CD1c-positive myeloid dendritic cell (primary cell): ENCODE measurements at regions not wholly inside any gene's neighbourhood (a gene's known extent, or its start where the extent isn't known, plus 50 kb on each side); places are given as distances from the start of the nearest gene placed in this dataset.
"Not testable (repeated sequence)": the region's sequence is repeated elsewhere in the genome, so short reads cannot be mapped to it uniquely, and the experiment has no call there.

Experiments used
- DNase-seq: peaks from one replicate; pipeline ENCODE4 v3.0.0-alpha.2; 2016; ENCODE audit errors: extremely low spot score

DNA sequence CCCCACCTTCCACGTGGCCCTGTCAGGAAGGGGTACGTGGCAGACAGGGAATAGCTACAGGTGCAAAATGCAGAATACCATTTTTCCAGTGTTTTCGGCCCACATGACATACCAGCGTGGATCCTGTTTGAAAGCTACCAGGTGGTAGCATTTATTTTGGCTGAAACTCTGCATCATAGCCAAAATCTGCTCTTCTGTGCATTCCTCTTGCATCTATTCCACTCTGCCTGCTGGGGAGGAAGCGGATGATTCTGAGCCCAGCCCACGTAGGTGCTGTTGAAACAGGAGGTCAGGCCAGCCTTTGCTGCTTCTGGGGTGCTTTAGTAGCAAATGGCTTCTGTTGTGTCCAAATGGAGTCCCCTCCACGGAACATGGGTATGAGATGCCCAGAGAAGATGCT is 670.9 kb upstream of the EEF2KMT start:
- DNase-seq, result no peak

DNA sequence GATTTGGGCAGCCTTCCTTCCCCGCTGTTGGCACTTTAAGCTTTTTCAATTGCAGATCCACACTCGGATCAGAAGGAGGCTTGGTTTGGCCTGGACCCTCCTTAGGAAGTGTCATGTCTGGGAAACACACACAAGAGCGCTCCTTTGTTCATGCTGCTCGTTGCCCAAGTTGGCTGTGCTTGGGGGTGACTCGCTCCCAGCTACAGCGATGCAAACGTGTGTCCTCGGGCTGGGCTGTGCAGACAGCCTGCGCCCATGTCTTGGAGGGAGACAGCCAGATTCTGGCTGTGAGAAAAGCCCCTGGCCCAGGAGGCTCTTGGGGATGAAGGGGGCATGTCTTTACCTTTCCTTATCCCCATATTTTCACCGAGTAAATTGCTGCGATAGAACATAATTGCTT is 665.6 kb upstream of the EEF2KMT start:
- no peak for DNase-seq

DNA sequence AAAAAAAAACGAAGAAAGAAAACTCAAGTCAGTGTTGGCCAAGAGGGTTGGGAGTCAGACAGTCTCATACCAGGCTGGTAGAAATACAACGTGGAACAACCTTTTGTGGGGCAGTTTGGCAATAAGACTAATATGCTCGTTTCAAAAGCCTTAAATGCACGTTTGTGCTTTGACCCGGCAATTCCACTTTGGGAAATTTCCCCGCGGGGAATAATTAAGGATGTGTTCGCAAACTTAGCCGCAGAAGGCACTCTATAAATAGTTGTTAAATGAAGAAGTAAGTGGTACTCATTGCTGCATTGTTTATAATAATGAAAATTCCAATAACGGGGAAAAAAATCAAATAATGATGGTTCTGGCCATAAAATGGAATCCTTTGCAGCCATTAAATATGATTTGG is 664.8 kb upstream of the EEF2KMT start:
- DNase-seq, result no peak

DNA sequence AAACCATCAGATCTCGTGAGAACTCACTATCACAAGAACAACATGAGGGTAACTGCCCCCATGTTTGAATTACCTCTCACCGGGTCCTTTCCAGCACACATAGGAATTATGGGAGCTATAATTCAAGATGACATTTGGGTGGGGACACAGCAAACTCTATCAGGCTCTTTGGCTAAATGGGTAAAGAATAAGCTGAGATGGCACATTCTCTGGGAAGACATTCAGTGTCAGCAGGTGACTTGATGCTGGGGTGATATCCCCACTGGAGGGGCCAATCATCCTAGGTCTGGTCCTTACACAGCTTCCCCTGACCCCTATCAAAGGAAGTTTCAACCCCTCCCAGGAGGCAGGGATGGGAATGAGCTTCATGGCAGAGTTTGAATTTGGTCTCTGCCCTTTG is 664.0 kb upstream of the EEF2KMT start:
- DNase-seq, result no peak

DNA sequence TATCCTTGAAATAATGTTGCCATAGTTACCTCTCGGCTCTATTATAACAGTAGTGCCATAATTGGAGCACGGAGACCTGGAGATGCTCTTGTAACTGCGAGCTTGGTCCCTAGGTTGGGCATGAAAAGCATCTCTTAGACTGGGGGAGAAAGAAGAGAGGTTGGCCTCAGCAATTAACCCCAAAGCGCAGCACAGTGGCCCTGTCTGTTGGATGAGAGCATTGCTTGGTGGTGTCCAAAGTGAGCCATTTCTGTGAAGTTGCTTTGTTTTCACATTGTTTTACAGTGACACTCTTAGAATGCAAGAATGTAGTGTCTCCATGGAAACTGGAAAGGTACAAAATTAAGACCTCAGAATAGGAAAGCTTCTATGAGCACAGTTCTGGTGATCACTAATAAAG is 660.7 kb upstream of the EEF2KMT start:
- no peak for DNase-seq

DNA sequence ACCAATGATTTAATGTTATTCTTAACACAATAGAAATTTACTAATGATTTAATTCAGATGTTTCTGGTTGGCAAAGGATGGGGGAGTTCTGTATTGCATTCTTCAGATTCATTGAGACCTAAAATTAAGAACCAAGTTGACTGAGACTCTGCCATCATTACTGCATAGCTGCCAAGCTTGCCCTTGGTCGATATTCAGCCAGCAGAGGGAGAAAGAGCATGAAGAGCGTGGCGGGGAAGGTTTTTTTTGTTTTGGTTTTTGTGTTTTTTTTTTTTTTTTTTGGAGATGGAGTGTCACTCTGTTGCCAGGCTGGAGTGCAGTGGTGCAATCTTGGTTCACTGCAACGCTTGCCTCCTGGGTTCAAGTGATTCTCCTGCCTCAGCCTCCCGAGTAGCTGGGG is 659.4 kb upstream of the EEF2KMT start:
- no peak for DNase-seq

DNA sequence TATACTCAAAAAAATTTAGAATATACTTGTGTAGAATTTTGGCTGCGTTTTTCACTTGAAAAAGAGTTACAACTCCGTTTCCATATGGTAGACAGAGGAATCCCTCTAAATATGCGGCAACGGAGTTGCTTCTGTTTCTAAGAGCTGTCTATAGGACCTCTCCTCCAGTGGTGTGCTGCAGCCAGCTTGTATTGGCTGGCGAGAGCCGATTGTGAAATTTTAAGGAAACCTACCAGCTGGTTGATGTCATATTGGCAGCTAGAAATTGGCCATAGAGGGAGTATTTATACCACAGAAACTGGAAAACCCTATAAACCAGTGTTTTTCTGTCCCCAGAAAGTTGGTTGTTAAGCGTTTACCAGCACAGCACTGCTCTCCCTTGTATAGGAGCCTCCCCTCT is 655.8 kb upstream of the EEF2KMT start:
- DNase-seq, result no peak

DNA sequence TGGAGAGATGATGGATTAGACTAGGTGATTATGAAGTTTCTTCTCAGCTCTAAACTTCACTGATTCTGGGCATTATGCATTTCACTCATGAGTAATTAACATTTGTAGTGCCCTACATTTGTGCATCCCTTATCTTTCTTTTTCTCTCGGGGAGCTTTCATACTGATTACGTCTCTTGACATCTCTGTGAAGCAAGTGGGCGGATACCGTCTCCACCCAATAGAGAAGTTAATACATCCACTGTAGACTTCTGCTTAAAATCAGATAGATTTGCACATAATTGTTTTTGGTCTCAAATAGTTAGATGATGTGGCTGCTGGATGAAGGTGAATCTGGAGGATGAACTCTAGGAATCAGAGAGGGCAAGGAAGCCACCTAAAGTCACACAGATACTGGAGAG is 653.6 kb upstream of the EEF2KMT start:
- DNase-seq, result no peak

DNA sequence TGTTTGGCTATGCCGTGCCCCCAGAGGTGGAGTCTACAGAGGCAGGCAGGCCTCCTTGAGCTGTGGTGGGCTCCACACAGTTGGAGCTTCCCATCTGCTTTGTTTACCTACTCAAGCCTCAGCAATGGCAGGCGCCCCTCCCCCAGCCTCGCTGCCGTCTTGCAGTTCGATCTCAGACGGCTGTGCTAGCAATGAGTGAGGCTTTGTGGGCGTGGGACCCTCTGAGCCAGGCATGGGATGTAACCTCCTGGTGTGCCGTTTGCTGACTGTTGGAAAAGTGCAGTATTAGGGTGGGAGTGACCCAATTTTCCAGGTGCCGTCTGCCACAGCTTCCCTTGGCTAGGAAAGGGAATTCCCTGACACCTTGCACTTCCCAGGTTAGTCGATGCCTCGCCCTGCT is 652.8 kb upstream of the EEF2KMT start:
- DNase-seq, result not testable (repeated sequence)

DNA sequence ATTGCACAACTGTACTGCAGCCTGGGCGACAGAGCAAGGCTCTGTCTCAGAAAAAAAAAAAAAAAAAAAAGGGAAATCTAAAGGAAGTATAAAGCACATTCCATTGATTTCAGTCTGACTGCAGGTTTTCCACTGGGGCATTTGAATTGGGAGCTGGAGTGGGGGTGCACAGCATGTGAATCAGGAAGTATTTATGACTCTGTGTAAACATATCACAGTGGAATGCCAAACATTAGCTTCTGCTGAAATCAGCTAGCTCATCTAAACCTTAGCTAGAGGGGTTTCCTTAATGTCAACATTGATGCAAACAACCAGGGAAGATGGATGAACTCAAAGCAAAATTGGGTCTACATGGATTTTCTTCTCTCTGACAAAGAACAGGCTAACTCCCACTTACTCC is 641.0 kb upstream of the EEF2KMT start:
- no peak for DNase-seq

DNA sequence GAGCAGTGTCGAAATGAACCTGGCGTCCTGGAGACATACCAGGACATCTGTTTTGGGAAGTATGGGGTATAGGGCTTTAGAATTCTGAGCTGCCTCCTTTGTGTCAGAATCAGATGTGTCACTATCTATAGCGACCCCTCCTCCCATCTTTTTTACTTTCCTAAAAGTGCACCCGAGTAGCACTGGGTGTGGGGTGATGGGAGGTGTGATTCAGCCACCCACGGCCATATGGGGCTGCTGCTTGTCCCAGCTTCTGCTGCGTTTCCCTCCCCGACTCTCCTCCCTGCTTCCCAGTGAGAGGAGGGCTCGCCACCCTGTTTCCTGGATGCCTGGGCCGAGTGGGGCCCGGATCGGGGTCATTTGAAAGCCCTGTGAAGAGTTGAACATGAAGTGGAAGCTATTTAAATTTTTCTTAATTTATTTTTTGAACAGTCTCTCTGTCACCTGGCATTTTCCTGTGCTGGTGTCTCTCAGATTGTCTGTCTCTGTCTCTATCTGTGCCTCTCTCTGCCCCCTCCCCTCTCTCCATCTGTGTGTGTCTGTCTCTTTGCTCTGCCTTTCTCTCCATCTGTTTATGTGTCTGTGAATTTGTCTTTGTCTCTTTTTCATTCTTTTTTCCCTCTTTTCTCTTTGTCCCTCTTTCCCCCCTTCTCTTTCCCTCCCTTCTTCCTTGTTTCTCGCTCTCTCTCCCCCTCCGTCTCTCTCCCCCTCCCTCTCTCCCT is 638.8 kb upstream of the EEF2KMT start:
- no peak for DNase-seq

DNA sequence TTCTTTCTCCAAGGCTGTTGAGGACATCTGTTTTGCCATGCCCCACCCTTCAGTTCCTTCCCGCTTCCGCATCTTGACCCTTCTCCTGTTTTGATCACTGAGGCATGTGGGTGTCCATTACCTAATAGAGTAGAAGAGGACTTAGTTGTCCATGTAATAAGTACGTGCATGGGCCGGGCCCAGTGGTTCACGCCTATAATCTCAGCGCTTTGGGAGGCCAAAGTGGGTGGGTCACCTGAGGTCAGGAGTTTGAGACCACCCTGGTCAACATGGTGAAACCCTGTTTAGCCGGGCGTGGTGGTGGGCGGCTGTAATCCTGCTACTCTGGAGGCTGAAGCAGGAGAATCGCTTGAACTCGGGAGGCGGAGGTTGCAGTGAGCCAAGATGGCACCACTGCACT is 637.8 kb upstream of the EEF2KMT start:
- no peak for DNase-seq

DNA sequence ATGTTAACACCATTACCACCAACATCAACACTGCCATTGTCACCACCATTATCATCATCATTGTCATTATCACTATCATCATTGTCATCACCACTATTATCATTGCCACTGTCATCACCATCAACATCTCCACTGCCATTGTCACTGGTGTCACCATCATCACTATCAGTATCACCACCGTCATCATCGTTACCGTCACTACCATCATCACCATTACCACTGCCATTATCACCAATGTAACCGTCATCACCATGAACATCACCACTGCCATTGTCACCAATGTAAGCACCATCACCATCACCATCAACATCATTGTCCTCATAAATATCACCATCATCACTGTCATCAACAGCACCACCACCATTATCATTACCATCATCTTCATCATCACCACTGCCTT is 633.2 kb upstream of the EEF2KMT start:
- DNase-seq, result no peak

DNA sequence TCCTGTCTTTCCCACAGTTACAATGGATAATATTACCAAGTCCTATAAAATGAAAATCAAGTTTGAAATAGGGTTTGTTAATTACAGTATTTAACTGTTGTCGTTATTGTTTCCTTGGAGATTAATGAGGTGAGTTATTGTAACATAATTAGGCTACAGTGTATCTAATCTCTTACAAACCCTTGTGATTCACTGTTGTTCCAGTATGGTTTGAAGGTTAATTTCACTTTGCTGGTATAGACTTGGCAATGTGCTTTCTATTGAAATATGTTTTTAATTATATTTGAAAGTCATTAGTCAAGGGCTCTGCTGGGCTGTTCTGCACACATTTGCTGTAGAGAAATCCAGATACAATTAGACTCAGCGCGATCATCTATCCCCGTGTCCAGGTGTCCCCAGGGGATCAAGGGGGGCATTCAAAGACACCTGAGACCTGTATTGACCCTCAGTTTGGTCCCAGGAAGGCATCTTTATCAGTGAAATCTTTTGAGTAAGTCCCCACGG is 624.6 kb upstream of the EEF2KMT start:
- DNase-seq, result no peak

DNA sequence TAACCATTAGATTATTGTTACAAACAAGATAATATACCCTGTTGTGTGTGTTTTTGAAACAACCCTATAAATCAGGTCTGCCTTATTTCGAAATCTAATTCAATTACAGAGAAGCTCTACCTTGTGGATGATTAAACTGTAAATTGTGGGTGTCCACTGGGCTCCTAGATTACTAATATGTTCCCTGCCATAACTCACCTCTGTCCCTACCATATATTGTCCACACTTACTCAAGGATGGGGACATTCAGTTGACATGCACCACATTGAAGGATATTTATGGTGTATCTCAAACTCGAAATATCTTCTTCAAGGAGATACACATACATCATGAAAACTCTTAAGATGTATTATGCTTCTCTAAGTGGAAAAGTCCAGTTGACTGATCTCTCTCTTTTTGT is 617.6 kb upstream of the EEF2KMT start:
- no peak for DNase-seq

DNA sequence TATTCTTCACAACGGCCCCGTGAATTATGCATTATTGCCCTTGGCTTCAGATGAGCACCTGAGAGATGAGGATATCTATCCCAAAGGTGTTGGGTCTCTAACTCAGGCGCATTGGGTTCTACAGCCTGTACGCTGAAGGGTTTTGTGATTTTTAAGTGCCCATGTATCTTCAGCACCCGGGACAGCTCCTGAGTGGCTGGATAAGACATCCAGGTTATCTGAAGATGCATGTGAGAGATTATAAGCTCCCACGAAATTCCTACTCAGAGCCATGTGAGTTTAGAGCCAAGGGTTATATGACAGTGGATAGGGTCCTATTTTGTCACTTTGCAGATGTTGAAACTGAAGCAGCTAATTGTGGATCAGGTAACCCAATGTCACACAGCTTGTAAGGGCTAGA is 612.3 kb upstream of the EEF2KMT start:
- no peak for DNase-seq

DNA sequence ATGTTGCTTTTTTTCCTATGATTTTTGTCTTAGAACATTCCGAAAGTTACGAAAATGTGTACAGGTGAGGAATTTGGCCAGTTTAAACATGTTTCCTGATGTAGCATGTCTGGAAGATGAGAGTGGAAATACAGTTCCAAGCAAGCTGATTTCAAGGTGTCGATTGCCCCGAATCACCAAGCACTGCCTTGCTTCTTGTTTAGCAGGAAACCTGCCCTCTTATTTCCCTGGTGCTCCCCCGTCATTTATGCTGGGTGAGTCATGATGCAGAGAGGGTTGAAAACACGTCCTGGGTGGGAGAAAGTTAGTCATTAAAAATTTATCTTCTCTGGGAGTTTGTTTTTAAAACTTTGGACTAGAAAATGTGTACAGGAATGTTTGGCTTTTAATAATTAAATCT is 608.6 kb upstream of the EEF2KMT start:
- DNase-seq, result no peak

DNA sequence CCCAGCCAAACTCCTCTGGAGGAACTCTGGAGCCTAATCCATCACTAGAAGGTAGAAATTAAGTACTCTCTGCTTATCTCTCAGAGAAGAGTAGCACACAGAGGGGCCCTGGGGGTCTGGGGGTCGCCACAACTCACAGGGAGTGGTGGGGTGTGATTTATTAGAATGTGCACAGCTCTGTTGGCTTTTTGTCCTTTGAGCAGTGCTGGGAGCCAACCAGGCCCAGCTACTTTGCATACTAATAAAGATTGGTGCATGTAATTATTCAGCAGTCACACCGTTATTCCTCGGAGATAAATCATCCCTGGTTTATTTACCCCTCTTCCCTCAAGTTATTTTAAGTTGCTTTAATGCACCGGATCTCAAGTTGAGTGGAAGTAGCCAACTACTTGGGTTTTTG is 606.7 kb upstream of the EEF2KMT start:
- no peak for DNase-seq

DNA sequence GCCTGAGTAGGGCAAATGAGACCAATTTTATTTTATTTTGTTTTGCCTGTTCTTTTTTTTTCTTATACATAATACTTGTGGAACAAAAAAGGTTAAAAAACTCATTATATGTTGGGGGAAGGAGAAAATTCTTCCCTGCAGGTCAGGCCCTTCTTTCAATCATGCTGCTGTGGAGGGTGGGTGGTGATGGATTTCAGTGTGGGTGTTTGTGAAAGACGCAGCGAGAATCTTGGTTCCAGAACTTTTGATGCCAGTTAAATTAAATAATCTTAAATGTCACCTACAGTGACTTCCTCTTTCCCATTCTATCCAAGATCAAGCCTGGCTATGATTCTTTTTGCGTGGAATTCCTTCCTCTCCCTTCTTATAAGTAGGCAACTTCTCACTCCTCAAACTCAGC is 595.8 kb upstream of the EEF2KMT start:
- DNase-seq, result no peak

DNA sequence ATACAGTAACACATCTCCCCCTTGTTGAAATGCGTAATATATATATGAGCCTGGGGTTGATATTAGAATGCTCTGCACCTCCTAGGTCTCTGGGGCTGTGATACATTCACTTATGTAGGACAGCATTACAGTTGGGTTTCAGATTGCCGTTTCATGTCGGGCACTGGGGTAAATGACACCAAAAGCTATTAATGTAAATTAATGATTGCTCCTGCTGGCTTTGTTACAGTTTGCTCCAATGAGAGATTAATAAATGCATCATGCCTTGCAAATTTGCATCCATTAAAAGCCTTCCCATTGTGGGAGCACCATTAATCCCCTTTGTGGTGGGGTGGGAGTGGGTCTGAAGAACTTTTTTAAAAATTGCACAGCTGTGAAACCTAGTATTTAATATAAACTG is 584.4 kb upstream of the EEF2KMT start:
- DNase-seq, result no peak

DNA sequence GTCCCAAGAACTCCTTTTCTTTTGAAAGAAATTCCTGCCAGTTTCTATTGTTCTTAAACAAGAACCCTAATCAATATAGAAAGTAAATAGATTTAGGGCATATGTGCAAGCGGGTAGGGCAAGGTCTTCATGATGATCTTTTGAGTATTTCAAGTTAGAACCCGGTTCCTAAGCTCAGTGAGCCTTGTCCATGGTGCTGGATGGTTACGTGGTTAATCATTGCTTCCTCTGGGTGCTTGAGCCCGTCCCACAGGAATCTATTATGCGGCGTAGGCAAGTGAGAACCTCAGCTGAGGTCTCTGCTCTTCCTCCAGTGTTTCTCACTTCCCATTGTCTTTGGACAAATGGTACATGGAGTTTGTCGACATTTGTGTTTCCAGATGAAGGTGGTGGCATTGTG is 580.8 kb upstream of the EEF2KMT start:
- DNase-seq, result no peak

DNA sequence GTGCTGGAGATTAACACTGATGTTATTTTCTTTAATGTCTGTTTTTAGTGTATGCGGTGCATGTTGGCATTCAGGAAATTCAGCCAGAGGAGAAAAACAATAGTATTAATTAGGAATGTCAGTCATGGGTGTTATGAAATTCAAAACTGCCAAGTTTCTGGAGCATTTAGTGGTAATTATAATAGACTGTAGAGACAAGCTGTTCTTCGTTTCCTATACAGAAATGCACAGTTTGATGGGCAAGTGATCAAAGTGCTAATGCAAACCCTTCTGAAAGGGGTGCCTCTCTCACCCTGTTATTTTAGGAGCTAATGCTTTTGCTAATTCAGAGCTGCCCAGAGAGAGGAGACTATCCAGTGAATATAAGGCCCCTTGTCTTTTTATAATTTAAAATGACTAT is 573.8 kb upstream of the EEF2KMT start:
- DNase-seq, result no peak

DNA sequence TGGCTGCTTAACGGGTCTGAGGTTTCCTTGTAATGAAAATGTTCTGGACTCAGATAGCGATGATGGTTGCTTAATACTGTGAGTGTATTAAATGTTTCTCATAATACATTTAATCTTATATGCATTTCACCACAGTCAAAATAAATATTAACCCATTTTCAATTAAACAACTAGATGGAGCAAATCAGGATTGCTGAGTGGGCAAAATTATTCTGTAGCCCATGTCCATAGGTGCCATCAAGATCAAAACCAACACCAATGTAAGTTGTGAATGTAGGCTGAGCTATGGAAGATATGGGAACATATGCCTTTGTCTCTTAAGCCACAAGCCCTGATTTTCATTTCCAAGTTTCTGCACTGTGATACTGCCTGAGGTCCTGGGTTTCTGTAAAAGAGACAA is 572.6 kb upstream of the EEF2KMT start:
- no peak for DNase-seq

DNA sequence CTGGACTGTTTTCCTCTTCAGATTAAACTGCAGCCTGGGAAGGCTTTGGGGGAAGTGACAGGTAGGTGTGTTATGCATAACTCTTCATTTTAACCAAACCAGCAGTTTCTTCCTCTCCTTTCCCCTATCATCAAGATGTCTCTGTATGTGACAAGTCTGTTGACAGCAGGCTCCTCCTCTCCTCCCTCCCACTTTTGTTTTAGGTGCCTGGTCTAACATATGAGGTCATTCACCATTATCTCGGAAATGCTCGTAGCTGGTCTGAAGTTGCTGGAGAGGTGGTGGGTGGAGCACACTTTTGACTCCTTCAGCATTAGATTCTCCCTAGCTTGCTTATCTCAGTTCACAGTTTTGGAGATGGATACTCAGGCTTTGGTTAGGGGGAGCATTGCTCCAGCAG is 571.0 kb upstream of the EEF2KMT start:
- DNase-seq, result no peak
